HG03520 (cell line): ENCODE measurements at regions not wholly inside any gene's neighbourhood (a gene's known extent, or its start where the extent isn't known, plus 50 kb on each side); places are given as distances from the start of the nearest gene placed in this dataset.
"Not testable (repeated sequence)": the region's sequence is repeated elsewhere in the genome, so short reads cannot be mapped to it uniquely, and the experiment has no call there.

Experiments
- ATAC-seq: cut with Tn5 transposase; IDR thresholded peaks from one replicate; pipeline ENCODE4 v1.9.1; 2021; ENCODE audit warnings: mild to moderate bottlenecking, moderate library complexity; ENCODE audit not compliant: unreplicated experiment

- no peak for ATAC-seq
Observed at GRCh38 chrX:150205011-150205410, 158.1 kb upstream of the MAMLD1 start.

GRCh38 chrX:150207733-150208132 is 155.4 kb upstream of the MAMLD1 start:
- no peak for ATAC-seq

DNA sequence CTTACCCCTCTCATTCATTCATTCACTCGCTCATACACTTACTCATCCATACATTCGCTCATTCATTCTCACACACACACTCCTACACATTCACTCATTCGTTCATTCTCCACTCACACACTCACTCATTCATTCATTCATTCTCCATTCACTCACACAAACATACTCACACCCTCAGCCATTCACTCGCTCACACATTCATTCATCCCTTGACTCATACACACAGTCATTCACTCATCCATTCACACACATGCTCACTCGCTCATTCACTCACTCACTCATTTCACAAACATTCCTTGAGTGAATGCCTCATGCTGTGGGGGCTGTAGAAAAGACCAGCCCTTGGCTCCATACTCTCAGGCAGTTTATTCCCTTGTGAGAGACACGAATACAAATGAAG is 151.1 kb upstream of the MAMLD1 start:
- ATAC-seq: no peak

DNA sequence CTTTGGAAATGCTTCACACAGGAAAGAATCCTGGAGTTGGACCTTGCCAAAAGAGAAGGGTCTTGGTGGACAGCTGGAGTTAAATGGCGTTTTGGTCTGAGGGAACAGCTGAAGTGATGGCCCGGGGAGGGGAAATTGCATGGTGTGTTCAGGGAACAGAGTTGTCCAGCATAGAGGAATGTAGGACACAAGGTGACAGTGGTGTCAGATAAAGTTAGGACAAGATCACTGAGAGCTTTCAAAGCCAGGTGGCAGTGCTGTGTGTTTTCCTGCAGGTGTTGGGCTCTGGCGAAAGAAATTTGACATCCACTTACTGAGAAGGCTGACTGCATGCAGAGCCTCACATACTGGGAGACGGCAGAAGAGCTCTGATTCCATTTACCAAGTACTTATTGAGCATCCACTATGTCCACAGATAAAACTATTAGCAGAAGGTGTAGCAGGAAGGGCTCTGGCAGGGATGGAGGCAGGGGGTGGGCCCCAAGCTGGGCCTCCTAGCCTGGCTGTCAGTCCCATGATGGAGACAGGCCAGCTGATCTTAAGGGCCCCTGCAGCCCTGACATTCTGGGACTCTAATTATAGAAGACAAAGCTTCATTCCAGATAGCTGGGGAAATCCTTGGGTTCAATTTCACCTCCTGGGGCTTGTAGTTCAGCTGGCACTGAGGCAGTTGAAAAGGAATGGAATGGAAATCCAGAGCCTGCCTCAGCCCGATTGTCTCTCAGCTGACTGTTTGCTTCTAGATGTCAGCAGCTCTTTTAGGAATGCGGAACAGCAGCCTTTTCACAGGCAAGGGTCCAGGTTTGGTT is 150.2 kb upstream of the MAMLD1 start:
- no peak for ATAC-seq

DNA sequence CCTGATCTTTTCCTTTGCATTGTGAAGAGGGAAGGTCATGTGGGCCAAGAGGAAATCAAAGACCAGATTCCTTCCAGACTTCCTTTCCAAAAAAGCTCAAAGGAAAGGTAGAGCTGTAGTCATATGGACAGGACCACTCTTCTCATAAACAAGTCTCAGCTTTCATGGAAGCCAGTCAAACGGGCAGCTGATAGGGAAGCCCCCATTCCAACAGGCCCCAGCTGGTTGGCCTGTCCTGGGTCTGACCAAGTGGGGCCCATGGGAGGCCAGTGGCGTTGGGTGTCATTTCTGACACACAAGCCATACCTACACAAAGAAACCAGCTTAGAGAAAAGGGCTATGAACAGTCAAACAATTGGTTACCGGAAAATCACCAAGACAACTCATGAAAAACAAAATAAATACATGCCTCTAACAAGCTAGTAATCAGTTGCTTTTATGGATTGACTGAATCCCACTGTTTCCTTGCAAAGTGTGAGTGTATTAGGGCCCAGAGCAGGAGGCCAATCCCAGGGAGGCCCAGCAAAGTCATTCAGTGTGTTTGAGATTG is 149.6 kb upstream of the MAMLD1 start:
- no peak for ATAC-seq

DNA sequence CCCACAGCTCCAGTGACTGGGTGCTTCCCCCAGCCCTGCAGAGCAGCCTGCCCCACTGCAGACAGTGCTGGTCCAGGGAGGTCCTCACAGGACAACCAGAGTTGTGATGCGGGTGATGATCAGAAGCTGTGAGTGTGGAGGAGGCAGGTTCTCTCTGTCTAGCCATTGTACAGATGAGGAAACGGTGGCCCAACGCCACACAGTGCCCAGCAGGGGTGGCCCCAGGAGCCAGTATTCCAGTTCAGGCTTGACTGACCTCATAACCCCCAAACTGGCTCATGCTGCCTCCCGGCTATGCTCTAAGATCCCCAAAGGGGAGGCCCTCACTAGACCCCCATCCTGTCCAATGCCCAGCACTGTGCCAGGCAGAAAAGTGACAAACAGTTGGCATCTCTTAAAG is 147.1 kb upstream of the MAMLD1 start:
- not testable (repeated sequence) for ATAC-seq

DNA sequence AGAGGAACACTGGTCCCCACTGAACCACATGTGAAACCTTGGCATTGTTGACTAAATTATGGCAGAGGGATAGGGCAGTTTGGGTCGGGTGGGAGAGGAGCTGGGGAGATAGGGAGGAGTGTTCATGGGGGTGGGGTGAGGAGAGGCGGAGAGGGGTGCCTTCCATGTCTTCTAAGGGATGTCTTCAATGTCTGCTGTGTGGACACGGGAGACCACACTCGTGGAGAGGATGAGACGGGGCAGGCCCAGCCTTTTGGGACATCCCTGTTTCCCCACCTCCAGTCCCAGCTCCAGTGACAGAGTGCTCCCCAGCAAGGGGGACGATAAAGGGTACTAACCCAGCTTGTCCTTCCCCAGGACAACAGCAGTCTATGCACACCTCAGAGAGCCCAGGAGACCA is 146.4 kb upstream of the MAMLD1 start:
- ATAC-seq: no peak

- ATAC-seq: no peak
Observed at GRCh38 chrX:150217609-150218008, 145.5 kb upstream of the MAMLD1 start.

- ATAC-seq: no peak
Observed at GRCh38 chrX:150219374-150220185, 143.5 kb upstream of the MAMLD1 start.

GRCh38 chrX:150223176-150224015 is 139.7 kb upstream of the MAMLD1 start:
- ATAC-seq: no peak

DNA sequence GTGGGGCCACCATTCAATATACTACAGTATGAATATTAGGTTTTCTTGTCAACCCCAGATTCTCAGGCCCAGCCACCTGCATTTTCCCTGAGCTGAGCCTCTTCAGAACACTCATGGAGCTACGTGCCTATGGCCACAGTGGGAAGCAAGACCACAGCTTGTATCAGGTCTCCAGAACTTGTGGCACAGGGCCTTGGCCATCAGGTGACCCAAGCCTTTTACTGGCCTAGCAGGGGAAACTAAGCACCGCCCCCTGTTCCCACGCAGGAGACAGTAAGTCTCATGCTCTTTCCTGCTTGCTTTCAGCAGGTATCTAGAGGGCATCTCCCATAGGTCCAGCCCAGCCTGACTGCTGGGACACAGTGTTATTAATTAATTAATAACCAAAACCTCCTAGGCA is 138.4 kb upstream of the MAMLD1 start:
- no peak for ATAC-seq

GRCh38 chrX:150225266-150225665 is 137.9 kb upstream of the MAMLD1 start:
- ATAC-seq: no peak

- no peak for ATAC-seq
Observed at GRCh38 chrX:150225756-150226155, 137.4 kb upstream of the MAMLD1 start.

DNA sequence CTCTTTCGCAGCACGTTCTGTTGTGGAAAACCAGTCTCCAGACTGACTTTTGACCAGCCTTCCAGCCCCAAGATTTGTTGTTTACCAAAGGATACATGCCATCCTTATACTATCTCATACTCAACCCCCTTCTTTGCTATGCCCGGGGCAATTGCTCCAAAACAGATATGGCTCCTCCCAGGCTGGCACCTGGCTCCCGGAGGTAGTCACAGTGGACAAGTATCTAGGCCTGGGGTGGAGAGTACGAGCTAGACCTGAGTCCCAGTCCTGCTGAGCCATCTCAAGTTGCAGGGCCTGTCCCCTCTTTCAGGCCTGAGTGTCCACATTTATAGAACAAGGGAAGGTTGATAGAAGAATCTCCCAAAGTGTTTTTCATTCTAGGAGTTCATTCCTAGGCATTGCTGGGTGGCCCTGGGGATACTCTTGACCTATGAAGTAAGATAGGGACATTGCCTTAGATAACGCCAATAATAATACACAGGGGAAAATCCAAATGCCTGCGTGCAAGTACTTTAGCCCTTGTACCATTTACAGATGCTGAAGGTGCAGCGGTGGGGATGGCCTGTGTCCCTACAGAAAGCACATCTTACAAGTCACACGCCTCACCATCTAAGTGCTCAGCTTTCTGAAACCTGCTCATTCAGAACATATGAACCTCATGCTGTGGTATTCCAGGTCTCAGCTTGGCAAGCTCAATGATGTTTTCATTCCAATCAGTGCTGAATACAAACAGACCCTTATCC is 136.7 kb upstream of the MAMLD1 start:
- no peak for ATAC-seq

GRCh38 chrX:150227321-150227860 is 135.7 kb upstream of the MAMLD1 start:
- no peak for ATAC-seq

GRCh38 chrX:150227873-150228410 is 135.2 kb upstream of the MAMLD1 start:
- ATAC-seq: no peak

- no peak for ATAC-seq
Observed at GRCh38 chrX:150228431-150228830, 134.7 kb upstream of the MAMLD1 start.

GRCh38 chrX:150229030-150229429 is 134.1 kb upstream of the MAMLD1 start:
- ATAC-seq: no peak

DNA sequence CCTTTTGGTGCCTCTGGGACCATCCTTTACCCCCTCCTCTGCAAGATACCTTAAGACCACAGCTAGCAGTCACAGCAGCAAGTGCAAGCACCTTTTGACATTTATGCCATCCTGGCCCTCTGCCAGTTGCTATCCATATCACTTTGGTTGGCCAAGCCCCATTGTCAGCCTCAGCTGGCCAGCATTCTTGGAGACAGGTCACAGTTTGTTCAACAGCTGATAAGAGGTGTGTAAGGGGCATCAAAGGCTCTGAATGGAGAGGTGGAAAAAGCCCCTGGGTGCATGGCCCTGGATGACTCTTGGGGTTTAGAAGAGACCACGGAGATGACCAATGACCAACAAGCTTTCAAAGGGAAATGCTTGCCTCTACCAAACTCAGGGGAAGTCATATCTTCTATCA is 133.6 kb upstream of the MAMLD1 start:
- ATAC-seq: no peak

DNA sequence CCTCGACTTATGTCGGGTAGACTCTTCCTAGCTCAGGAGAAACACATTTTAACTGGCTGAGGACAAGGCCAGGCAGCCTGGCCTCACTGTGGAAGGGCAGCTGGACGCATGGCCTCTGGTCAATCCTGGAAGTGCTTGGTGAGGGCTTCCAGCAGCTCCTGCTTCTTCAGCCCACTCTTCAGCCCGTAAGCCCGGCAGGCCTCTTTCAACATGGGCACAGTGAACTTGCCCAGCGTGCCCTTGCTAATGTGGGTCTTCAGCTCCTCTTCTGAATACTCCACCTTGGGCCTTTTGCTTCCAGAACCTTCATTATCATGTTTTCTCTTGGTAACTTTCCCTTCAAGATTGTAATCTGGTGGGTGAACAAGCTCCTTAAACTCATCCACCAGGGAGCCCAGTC is 132.2 kb upstream of the MAMLD1 start:
- not testable (repeated sequence) for ATAC-seq
